GM06990 (cell line): ENCODE measurements at regions not wholly inside any gene's neighbourhood (a gene's known extent, or its start where the extent isn't known, plus 50 kb on each side); places are given as distances from the start of the nearest gene placed in this dataset.

Source experiments
- DNase-seq: peaks from one replicate; pipeline ENCODE4 v3.0.0-alpha.2; 2011; ENCODE audit not compliant: insufficient read length; ENCODE audit errors: extremely low read depth
- H3K27me3 ChIP-seq: replicated peaks from 2 replicates; pipeline ENCODE4 v1.6.0; 2011; ENCODE audit warnings: low read length; ENCODE audit not compliant: control insufficient read depth, insufficient read depth
- H3K36me3 ChIP-seq: 2 replicates; pipeline ENCODE4 v1.5.1; 2011; ENCODE audit warnings: low read length; ENCODE audit not compliant: control insufficient read depth, insufficient read depth
- H3K4me3 ChIP-seq: replicated peaks from 2 replicates; pipeline ENCODE4 v1.5.1; 2011; ENCODE audit warnings: low read depth, mild to moderate bottlenecking, control low read depth, low read length
- TF ChIP-seq, protein P1 (sequence below): IDR thresholded peaks from 2 replicates; pipeline ENCODE4 v1.5.1; 2011; ENCODE audit warnings: low read length, control low read depth, mild to moderate bottlenecking, inconsistent platforms; ENCODE audit not compliant: insufficient read depth, poor library complexity, severe bottlenecking

DNA sequence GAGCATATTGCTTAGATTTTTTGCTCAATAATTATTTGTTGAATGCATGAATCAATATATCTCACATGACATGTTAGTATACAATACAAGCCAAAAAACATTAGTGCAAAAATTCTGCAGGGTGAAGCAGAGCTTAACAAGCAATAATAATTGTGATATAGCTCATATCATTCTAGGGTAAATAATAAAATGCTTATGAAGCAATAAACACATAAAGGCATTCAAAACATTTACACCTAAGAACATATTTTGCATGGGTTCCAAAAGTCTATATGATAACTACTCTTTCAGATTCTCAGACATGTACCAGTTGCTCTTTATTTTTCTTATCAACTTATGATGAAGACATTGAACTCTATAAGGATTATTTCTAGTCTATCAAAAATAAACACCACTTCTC lies 886.2 kb downstream of the TRHDE start:
- no peak for DNase-seq
- TF ChIP-seq, protein P1, sequence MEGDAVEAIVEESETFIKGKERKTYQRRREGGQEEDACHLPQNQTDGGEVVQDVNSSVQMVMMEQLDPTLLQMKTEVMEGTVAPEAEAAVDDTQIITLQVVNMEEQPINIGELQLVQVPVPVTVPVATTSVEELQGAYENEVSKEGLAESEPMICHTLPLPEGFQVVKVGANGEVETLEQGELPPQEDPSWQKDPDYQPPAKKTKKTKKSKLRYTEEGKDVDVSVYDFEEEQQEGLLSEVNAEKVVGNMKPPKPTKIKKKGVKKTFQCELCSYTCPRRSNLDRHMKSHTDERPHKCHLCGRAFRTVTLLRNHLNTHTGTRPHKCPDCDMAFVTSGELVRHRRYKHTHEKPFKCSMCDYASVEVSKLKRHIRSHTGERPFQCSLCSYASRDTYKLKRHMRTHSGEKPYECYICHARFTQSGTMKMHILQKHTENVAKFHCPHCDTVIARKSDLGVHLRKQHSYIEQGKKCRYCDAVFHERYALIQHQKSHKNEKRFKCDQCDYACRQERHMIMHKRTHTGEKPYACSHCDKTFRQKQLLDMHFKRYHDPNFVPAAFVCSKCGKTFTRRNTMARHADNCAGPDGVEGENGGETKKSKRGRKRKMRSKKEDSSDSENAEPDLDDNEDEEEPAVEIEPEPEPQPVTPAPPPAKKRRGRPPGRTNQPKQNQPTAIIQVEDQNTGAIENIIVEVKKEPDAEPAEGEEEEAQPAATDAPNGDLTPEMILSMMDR: no peak
- Histone ChIP-seq H3K36me3 (no peaks in the 10 kb centered on the region), H3K4me3 (no peak overlapping the region), H3K27me3 (no peaks in the 10 kb centered on the region)

DNA sequence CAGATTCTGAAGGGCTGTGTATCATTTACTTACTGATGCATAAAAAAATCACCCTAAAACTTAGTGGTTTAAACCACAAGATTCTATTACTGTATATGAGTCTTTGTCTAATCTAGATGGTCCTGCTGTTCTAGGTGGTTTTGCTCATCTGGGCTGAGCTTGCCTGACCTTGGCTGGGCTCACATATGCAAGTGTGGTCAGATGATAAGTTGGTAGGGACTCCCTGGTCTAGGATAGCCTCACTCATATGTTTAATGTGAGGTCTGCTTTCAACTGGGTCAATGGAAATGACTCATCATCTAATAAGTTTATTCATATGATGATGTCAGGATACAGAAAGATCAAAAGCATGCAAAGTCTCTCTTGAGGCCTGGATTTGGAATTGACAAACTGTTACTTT lies 887.8 kb downstream of the TRHDE start:
- no peak overlapping the region for H3K4me3 ChIP-seq
- H3K27me3 ChIP-seq: no peaks in the 10 kb centered on the region
- DNase-seq: no peak
- H3K36me3 ChIP-seq: no peaks in the 10 kb centered on the region
- TF ChIP-seq, protein P1: no peak

DNA sequence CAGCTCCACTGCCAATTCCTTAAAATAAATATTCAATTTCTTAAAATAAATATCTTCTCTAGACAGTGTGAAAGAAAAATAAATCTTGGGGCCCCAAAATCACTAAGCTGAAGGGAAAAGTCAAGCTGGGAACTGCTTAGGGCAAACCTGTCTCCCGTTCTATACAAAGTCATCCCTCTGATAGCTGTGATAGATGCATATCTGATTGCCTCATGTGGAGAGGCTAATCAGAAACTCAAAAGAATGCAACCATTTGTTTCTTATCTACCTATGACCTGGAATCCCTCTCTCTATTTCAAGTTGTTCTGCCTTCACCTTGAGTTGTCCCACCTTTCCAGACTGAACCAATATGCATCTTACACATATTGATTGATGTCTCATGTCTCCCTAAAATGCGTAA lies 889.8 kb downstream of the TRHDE start:
- TF ChIP-seq, protein P1: no peak

DNA sequence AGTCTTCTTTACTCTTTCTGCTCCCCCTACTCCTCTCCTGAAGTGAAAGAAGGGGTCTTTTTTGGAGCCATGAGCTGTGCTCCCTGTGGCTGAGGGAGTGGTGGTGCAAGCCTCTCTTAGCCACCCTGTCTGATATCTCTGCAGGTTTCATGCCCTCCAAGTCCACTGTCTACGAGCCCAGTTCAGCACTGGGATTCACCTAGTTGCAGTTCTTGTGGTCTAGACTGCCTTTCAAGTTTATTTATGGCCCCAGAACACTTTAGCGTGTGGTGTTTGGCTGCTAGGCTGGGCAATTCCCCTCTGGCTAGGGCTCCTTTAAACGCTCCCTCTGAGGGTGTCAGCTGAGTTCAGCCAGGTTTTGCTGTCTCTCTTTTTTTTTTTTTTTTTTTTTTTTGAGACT lies 908.6 kb downstream of the TRHDE start:
- no peak for DNase-seq
- Histone ChIP-seq H3K27me3 (no peaks in the 10 kb centered on the region), H3K4me3 (no peak overlapping the region), H3K36me3 (no peaks in the 10 kb centered on the region)
- TF ChIP-seq, protein P1: no peak

More for the DNA sequence above, 889.8 kb downstream of the TRHDE start:
- Histone ChIP-seq H3K36me3 (no peaks in the 10 kb centered on the region), H3K27me3 (no peaks in the 10 kb centered on the region), H3K4me3 (no peak overlapping the region)
- DNase-seq: no peak

DNA sequence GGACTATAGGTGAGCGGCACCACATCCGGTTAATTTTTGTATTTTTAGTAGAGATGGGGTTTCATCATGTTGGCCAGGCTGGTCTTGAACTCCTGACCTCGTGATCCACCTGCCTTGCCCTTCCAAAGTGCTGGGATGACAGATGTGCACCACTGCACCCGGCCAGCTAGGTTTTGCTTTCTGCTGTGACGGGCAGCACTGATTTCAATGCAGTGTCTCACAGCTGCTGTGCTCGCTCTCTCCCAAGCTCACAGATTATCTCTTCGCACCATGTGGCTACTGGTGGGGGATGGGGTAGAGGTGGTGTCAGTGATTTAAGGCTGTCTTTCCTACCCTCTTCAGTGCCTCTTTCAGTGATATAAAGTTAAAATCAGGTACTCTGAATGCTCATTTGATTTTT lies 909.1 kb downstream of the TRHDE start:
- H3K4me3 ChIP-seq: no peak overlapping the region
- no peaks in the 10 kb centered on the region for H3K27me3 ChIP-seq
- TF ChIP-seq, protein P1: no peak
- no peak for DNase-seq
- H3K36me3 ChIP-seq: no peaks in the 10 kb centered on the region

DNA sequence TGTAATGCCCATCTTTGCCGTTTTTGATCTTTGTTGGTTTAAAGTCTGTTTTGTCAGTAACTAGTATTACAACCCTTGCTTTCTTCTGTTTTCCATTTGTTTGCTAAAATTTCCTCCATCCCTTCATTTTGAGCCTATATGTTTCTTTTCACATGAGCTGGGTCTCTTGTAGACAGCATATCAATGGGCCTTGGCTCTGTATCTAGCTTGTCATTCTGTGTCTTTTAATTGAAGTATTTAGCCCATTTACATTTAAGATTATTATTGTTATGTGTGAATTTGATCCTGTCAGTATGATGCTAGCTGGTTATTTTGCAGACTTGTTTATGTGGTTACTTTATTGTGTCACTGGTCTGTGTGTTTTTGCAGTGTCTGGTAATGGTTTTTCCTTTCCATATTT lies 913.2 kb downstream of the TRHDE start:
- no peaks in the 10 kb centered on the region for H3K36me3 ChIP-seq
- TF ChIP-seq, protein P1: no peak
- H3K4me3 ChIP-seq: no peak overlapping the region
- H3K27me3 ChIP-seq: no peaks in the 10 kb centered on the region
- DNase-seq: no peak
